ENCODE measurements at regions not wholly inside any gene's neighbourhood (a gene's known extent, or its start where the extent isn't known, plus 50 kb on each side); places are given as distances from the start of the nearest gene placed in this dataset.

DNA sequence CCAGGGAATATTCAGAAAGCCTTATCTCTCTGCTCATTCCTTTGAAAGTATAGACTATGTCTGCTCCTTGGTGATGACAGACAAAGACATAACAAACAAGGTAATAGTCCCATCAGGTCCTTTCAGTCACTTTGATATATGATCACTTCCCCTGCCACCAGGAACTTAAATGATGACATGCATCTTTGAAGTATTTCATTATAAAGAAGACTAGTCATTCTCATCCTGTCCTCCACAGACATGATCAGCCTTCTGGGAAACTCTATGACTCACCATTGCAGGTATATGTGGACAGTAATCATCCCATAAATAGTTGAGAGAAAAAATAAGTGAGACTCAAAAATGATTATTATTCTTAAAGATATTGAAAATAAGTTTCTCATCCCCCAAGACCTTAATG lies 117.5 kb upstream of the VCX2 start:
- BruUV-seq (replicated peaks) = no TSS peak
- Histone ChIP-seq H3K9me3 (no peaks in the 10 kb centered on the region), H3K36me3 (ENCODE audit: control insufficient read depth, insufficient read depth, low read length) (no peaks in the 10 kb centered on the region), H3K4me3 (ENCODE audit: low read depth, low read length) (no peak overlapping the region), H3K4me1 (no peaks in the 10 kb centered on the region), H3K27me3 (replicated peaks; ENCODE audit: control insufficient read depth, insufficient read depth, low read length) (no peaks in the 10 kb centered on the region)
- Mint-ChIP-seq H3K4me1 (ENCODE audit: low read depth, unreplicated experiment) (no peaks in the 10 kb centered on the region), H3K9me3 (ENCODE audit: unreplicated experiment) (no peaks in the 10 kb centered on the region), H3K36me3 (ENCODE audit: insufficient read depth, unreplicated experiment) (peaks cover 5% of the 10 kb centered on the region), H3K4me3 (ENCODE audit: unreplicated experiment) (no peak overlapping the region), H3K27ac (ENCODE audit: unreplicated experiment) (no peak overlapping the region), H3K27me3 (ENCODE audit: insufficient read depth, unreplicated experiment) (no peaks in the 10 kb centered on the region)
- intact Hi-C loops (cut with micrococcal nuclease; ENCODE audit: unreplicated experiment) = no loop called here
- TF ChIP-seq, protein P1, sequence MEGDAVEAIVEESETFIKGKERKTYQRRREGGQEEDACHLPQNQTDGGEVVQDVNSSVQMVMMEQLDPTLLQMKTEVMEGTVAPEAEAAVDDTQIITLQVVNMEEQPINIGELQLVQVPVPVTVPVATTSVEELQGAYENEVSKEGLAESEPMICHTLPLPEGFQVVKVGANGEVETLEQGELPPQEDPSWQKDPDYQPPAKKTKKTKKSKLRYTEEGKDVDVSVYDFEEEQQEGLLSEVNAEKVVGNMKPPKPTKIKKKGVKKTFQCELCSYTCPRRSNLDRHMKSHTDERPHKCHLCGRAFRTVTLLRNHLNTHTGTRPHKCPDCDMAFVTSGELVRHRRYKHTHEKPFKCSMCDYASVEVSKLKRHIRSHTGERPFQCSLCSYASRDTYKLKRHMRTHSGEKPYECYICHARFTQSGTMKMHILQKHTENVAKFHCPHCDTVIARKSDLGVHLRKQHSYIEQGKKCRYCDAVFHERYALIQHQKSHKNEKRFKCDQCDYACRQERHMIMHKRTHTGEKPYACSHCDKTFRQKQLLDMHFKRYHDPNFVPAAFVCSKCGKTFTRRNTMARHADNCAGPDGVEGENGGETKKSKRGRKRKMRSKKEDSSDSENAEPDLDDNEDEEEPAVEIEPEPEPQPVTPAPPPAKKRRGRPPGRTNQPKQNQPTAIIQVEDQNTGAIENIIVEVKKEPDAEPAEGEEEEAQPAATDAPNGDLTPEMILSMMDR (IDR thresholded peaks at IDR 0.05; ENCODE audit: insufficient read depth in 1 of 2, low read depth in 1 of 2, low read length in 1 of 2, severe bottlenecking in 1 of 2, unreplicated experiment in 1 of 2) = no peak
- no peak for DNase-seq
- CTCF ChIA-PET = no interaction called here
- POLR2A ChIA-PET = no interaction called here

DNA sequence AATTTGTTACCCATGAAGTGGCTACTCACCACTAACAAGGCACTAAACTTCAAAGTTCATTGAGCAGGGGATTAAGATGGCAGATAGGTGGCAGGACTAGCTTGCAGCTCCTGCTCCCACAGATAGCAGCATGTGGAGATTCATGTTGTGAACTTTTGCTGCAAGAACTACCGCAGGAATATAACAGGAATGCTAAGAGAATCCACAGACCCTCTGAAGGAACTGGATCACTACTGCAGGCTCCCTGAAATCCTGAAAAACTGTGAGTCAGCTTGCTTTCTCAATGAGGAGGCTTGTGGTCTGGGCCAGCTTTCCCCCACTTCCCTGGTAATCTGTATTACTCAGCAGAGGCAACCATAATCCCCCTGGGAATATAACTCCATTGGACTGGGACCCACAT lies 118.5 kb upstream of the VCX2 start:
- Histone ChIP-seq H3K9me3 (no peaks in the 10 kb centered on the region), H3K36me3 (ENCODE audit: control insufficient read depth, insufficient read depth, low read length) (no peaks in the 10 kb centered on the region), H3K4me3 (ENCODE audit: low read depth, low read length) (no peak overlapping the region), H3K4me1 (no peaks in the 10 kb centered on the region), H3K27me3 (replicated peaks; ENCODE audit: control insufficient read depth, insufficient read depth, low read length) (no peaks in the 10 kb centered on the region)
- POLR2A ChIA-PET = no interaction called here
- CTCF ChIA-PET = no interaction called here
- Mint-ChIP-seq H3K9me3 (ENCODE audit: unreplicated experiment) (no peaks in the 10 kb centered on the region), H3K4me1 (ENCODE audit: low read depth, unreplicated experiment) (no peaks in the 10 kb centered on the region), H3K27ac (ENCODE audit: unreplicated experiment) (no peak overlapping the region), H3K27me3 (ENCODE audit: insufficient read depth, unreplicated experiment) (no peaks in the 10 kb centered on the region), H3K36me3 (ENCODE audit: insufficient read depth, unreplicated experiment) (peaks cover 5% of the 10 kb centered on the region), H3K4me3 (ENCODE audit: unreplicated experiment) (no peak overlapping the region)
- TF ChIP-seq, protein P1 (IDR thresholded peaks at IDR 0.05; ENCODE audit: insufficient read depth in 1 of 2, low read depth in 1 of 2, low read length in 1 of 2, severe bottlenecking in 1 of 2, unreplicated experiment in 1 of 2) = no peak
- no TSS peak for BruUV-seq (replicated peaks)
- no peak for DNase-seq
- intact Hi-C loops (cut with micrococcal nuclease; ENCODE audit: unreplicated experiment) = no loop called here

DNA sequence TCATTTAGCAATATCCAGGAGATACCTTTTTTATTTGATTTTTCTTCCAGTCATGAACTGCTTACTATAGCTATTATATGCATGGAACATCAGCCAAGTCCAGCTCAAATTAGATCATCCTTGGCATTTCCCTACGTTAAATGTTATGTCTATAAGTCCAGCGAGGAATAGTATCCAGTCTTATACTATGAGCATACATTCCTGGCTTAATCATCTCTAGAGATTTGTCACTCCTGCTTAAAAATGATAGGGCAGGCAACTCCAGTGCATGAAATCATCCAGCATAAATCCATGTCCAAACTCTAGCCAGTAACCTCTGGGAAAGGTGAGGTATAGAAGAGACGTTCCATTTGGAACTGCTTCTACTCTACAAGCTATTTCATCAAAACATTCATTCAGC lies 126.7 kb upstream of the VCX2 start:
- intact Hi-C loops (cut with micrococcal nuclease; ENCODE audit: unreplicated experiment) = no loop called here
- H3K36me3 Mint-ChIP-seq (ENCODE audit: insufficient read depth, unreplicated experiment) = no peaks in the 10 kb centered on the region
- no peaks in the 10 kb centered on the region for H3K9me3 Mint-ChIP-seq (ENCODE audit: unreplicated experiment)
- no peaks in the 10 kb centered on the region for H3K4me1 ChIP-seq
- H3K4me3 Mint-ChIP-seq (ENCODE audit: unreplicated experiment) = no peak overlapping the region
- no peaks in the 10 kb centered on the region for H3K36me3 ChIP-seq (ENCODE audit: control insufficient read depth, insufficient read depth, low read length)
- H3K4me3 ChIP-seq (ENCODE audit: low read depth, low read length) = no peak overlapping the region
- no peaks in the 10 kb centered on the region for H3K4me1 Mint-ChIP-seq (ENCODE audit: low read depth, unreplicated experiment)
- H3K27ac Mint-ChIP-seq (ENCODE audit: unreplicated experiment) = no peak overlapping the region
- no TSS peak for BruUV-seq (replicated peaks)
- ChIA-PET POLR2A (no interaction called here), CTCF (no interaction called here)
- no peaks in the 10 kb centered on the region for H3K9me3 ChIP-seq
- no peaks in the 10 kb centered on the region for H3K27me3 Mint-ChIP-seq (ENCODE audit: insufficient read depth, unreplicated experiment)
- TF ChIP-seq, protein P1 (IDR thresholded peaks at IDR 0.05; ENCODE audit: insufficient read depth in 1 of 2, low read depth in 1 of 2, low read length in 1 of 2, severe bottlenecking in 1 of 2, unreplicated experiment in 1 of 2) = no peak
- no peak for DNase-seq
- H3K27me3 ChIP-seq (replicated peaks; ENCODE audit: control insufficient read depth, insufficient read depth, low read length) = no peaks in the 10 kb centered on the region
